NCI-H2171 (cell line): ENCODE measurements at regions not wholly inside any gene's neighbourhood (a gene's known extent, or its start where the extent isn't known, plus 50 kb on each side); places are given as distances from the start of the nearest gene placed in this dataset.
"Not testable (repeated sequence)": the region's sequence is repeated elsewhere in the genome, so short reads cannot be mapped to it uniquely, and the experiment has no call there.

Experiments used
- DNase-seq: peaks from one replicate; lab custom pipeline; 2025; lab: John Stamatoyannopoulos, UW

- no peak for DNase-seq
Observed at GRCh38 chr1:80533093-80533492, 1267.6 kb upstream of the ADGRL2 start.

- DNase-seq: no peak
Observed at GRCh38 chr1:80531182-80531581, 1269.6 kb upstream of the ADGRL2 start.

DNA sequence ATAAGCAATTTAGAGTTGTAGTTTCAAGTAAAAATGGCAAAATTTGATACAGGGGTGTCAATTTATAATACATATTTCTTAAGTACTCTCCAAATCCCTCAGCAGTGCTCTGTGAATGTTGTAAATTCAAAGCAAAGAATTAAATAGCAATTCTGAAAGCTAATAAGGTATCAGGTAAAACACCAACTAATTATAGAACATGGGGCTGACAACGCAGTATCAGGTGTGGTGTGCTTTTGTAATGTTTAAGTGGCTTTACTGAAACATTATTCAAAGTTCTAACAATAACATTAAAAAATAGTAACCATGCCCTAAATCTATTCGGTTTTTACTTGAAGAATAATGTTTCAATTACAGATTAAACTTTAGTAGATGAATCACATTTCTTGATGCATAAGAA lies 1271.2 kb upstream of the ADGRL2 start:
- DNase-seq: no peak

DNA sequence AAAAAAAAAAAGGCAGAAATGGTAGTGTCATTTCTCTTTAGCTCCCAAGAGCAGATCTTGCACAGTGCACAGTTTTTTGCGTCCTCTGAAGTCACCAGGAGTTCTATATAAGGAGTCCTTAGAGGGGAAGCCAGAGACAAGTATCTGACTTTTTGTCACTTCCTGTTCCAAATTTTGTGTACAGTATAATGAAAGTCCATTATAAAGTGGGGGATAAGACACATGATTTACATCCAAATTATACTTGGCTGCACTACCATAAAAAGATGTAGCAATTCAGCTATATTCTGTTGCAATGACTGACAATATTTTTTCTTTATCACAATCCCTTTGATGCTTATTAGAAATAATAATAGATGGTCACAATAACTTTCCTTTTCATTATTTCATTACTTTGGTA lies 1276.9 kb upstream of the ADGRL2 start:
- no peak for DNase-seq

- DNase-seq: not testable (repeated sequence)
Observed at GRCh38 chr1:80523071-80523470, 1277.7 kb upstream of the ADGRL2 start.

- no peak for DNase-seq
Observed at GRCh38 chr1:80520949-80521348, 1279.8 kb upstream of the ADGRL2 start.

DNA sequence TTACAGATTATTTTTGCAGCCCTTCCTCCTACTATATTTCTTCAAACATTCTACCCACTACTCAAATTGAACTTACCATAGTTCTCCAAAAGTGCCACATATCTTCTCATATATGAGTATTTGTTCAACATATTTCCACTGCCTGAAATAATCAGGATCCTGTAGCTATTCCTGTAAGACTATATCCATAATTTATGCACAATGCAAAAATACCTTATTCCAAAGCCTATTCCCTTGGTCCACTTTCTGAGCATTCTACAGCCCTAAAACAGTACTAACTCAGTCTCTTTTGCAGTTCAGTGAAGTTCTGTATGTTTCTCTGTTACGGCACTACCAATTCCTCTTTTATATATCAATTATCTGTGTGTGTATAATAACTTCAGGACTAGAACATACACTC lies 1283.7 kb upstream of the ADGRL2 start:
- no peak for DNase-seq

- DNase-seq: no peak
Observed at GRCh38 chr1:80509965-80510522, 1290.7 kb upstream of the ADGRL2 start.

GRCh38 chr1:80506216-80506615 lies 1294.5 kb upstream of the ADGRL2 start:
- DNase-seq: no peak

- DNase-seq: no peak
Observed at GRCh38 chr1:80498673-80499072, 1302.1 kb upstream of the ADGRL2 start.

- DNase-seq: no peak
Observed at GRCh38 chr1:80495806-80496205, 1304.9 kb upstream of the ADGRL2 start.

DNA sequence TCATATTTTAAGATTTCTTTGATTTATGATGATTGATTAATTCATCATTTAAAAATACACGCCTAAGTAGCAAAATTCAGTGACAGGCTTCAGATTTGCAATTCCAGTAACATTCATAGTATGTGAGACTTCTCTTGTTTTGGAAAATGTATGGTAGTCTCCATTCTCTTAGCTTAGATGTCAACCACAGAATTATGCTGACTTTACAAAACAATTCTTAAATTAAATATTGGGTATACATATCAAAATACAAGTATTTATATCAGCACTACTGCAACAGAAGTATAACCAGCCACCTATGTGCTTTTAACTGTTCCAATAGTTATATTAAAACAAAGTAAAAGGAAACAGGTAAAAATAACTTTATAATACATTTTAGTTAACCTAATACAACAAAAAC lies 1328.6 kb upstream of the ADGRL2 start:
- no peak for DNase-seq

DNA sequence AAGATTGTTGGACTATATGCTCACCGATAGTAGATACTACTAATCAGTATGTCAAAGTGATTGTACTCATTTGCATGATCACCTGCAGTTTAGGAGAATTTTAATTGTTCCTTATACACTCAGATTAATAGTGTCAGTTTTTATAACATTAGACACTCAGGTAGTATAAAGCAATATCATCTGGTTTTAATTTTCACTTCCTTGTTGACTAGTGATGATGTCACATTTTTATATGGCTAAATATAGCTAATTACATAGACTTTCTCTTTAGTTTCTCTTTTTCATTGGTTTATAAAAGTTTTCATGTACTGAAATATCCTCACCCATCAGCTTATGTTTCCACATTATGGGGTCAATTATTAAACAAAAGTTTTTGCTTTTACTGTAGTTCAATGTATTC lies 1332.4 kb upstream of the ADGRL2 start:
- no peak for DNase-seq

DNA sequence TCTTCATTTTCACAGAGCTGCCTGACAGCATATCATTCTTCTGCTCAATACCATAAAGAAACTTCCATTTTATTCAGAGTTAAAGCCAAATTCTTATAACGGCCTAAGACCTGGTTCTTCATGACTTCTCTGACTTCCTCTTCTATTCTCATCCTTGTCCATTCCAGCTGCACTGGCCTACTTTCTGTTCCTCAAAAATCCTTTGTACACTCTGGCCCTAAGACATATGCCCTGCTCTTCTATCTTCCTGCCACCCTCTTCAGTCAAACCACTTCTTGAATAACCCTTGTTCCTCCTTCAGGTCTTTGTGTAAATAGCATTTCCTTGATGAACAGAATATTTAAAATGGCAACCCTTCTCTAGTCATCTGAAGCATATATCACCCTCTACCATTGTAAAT lies 1338.7 kb upstream of the ADGRL2 start:
- DNase-seq: no peak

DNA sequence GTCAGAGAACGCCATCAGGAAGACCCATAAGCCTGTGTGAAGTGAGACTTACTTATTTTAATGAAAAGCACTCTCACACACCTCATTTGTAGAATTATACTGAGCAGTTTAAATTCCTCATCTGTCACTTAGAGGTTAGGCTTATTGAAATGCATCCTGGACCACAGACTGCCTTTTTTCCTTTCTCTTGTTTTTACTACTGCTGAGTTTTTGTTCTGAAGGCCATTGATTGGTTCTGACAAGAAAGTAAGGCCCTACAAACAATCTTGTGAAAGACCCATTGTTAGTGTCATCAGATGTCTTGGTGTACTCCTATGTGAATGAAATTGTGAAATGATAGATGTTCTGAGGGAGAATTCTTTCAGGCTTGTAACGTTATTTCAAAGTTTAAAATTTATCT lies 1343.3 kb upstream of the ADGRL2 start:
- DNase-seq: no peak

GRCh38 chr1:80453775-80454174 lies 1347.0 kb upstream of the ADGRL2 start:
- DNase-seq: no peak

DNA sequence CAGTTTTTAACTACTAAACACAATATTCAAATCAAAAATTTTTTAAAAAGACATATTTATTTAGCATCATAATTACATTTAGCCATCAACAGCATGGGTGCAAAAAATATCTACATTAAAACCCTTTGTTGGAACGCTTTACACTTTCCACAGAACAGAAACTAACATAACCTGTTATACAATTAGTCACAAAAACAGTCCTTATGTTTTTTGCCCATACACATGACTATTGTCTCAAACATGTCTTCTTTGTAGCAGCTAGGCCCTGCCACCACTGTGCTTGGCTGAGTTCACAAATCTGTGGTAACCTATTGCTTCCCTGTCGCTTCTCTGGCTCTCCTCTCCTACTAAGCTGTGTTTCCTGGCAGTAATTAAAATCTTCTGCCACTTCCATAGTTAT lies 1350.0 kb upstream of the ADGRL2 start:
- no peak for DNase-seq

GRCh38 chr1:80448081-80448480 lies 1352.7 kb upstream of the ADGRL2 start:
- no peak for DNase-seq

DNA sequence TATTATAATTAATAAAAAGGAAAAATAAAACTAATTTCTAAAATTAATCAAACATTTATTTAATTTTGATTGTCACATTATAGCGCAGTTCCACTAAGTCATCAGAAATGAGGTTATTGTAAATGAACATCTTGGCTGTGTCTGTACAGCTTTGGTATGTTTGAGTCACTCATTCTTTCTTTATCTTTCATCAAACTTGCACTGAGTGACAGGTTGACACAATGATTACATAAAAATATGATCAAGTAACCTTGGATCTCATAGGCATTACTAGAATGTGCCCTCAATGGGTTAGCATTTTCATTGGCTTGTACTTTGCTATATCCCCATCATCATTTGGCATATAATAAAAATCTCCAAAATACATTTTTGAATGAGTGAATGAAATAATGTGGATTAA lies 1353.2 kb upstream of the ADGRL2 start:
- DNase-seq: no peak

DNA sequence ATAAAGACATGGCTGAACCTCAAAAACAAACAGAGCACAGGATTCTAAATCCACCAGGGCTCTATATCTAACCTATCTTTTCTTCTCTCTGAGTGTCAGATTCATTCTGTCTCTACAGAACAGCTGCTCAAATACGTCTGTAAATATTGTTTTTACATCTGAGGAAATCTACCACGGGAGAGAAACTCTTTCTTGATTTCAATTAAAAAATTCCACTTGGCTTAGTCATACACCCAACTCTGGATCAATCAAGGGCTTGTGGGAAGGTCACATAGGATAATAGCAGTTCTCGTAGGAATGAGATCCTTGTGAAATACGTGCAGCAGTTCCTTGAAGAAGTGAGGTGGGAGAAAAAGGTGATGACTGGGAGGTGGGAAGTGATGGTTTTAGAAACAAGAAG lies 1355.7 kb upstream of the ADGRL2 start:
- no peak for DNase-seq

DNA sequence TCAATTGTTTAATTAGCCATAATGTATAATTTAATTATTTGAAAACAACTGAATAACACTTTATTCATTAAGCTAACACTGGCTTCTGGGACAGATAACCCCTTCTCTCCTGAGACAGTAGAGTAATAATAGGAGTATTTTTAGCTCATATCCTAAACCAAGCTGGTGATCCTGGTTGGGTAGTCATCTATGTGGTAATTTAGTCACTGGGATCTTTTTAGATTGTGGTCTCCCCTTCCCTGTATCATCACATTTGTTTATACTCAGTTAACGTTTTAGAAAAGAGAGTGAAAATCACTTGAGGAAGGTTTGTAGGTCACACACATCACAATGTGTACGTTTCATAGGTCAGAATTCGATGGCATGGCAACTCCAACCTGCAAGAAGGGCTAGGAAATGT lies 1356.6 kb upstream of the ADGRL2 start:
- DNase-seq: no peak

GRCh38 chr1:80441664-80442063 lies 1359.1 kb upstream of the ADGRL2 start:
- no peak for DNase-seq

DNA sequence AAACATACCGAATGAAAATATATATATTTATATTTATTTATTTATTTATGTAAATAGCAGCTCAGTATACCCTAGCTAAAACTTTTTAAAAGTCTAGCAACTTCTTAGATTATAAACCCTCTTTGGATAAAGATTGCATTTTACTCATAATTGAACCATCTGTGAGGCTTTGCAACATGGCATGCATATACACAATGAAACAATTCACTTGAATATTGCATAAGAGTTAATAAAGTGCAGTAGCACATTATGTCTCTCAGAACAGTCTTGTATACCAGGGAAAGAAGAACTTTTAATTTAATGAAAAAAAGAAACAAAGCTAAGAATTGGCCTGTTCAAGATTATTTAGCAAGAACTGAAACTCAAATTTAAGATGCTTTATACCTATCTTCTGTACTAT lies 1363.9 kb upstream of the ADGRL2 start:
- DNase-seq: no peak

- DNase-seq: no peak
Observed at GRCh38 chr1:80427881-80428280, 1372.9 kb upstream of the ADGRL2 start.

DNA sequence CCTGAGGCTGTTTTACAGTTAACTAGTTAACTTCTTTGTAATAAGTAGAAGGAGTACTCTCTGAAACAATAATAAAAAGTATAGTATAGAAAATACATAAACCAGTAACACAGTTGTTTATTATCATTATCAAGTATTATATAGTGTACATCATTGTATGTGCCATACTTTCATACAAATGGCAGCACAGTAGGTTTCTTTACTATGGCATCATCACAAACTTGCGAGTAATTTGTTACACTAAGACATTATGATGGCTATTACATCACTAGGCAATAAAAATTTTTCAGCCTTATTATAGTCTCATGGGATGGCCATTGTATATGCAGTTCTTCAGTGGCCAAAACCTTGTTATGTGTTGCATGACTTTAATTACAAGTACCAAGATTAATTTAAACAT lies 1376.5 kb upstream of the ADGRL2 start:
- DNase-seq: no peak
